ENCODE measurements at regions not wholly inside any gene's neighbourhood (a gene's known extent, or its start where the extent isn't known, plus 50 kb on each side); places are given as distances from the start of the nearest gene placed in this dataset.

GRCh38 chr1:4973341-4973740 lies 318.9 kb downstream of the AJAP1 start:
- no peak for DNase-seq

GRCh38 chr1:4972761-4973320 lies 318.4 kb downstream of the AJAP1 start:
- DNase-seq, result no peak

- no peak for DNase-seq
Observed at GRCh38 chr1:4971666-4972065, 317.3 kb downstream of the AJAP1 start.

- DNase-seq, result no peak
Observed at GRCh38 chr1:4970532-4970931, 316.1 kb downstream of the AJAP1 start.

- no peak for DNase-seq
Observed at GRCh38 chr1:4969556-4970129, 315.2 kb downstream of the AJAP1 start.

- DNase-seq, result no peak
Observed at GRCh38 chr1:4965346-4966075, 311.1 kb downstream of the AJAP1 start.

- no peak for DNase-seq
Observed at GRCh38 chr1:4964634-4965345, 310.4 kb downstream of the AJAP1 start.

GRCh38 chr1:4963251-4963650 lies 308.8 kb downstream of the AJAP1 start:
- no peak for DNase-seq

GRCh38 chr1:4962836-4963235 lies 308.4 kb downstream of the AJAP1 start:
- no peak for DNase-seq

GRCh38 chr1:4961935-4962645 lies 307.7 kb downstream of the AJAP1 start:
- DNase-seq, result no peak

GRCh38 chr1:4960782-4961475 lies 306.5 kb downstream of the AJAP1 start:
- DNase-seq, result no peak

GRCh38 chr1:4960336-4960735 lies 305.9 kb downstream of the AJAP1 start:
- no peak for DNase-seq

- DNase-seq, result no peak
Observed at GRCh38 chr1:4959216-4959615, 304.8 kb downstream of the AJAP1 start.

- DNase-seq, result no peak
Observed at GRCh38 chr1:4957027-4957426, 302.6 kb downstream of the AJAP1 start.

- DNase-seq, result no peak
Observed at GRCh38 chr1:4954392-4954791, 300.0 kb downstream of the AJAP1 start.

GRCh38 chr1:4951601-4952000 lies 297.2 kb downstream of the AJAP1 start:
- no peak for DNase-seq

- DNase-seq, result no peak
Observed at GRCh38 chr1:4946343-4946742, 291.9 kb downstream of the AJAP1 start.

GRCh38 chr1:4944911-4945310 lies 290.5 kb downstream of the AJAP1 start:
- no peak for DNase-seq

GRCh38 chr1:4944072-4944471 lies 289.7 kb downstream of the AJAP1 start:
- DNase-seq, result no peak

GRCh38 chr1:4939266-4939665 lies 284.9 kb downstream of the AJAP1 start:
- no peak for DNase-seq

- no peak for DNase-seq
Observed at GRCh38 chr1:4937876-4938534, 283.6 kb downstream of the AJAP1 start.

- DNase-seq, result no peak
Observed at GRCh38 chr1:4935807-4936206, 281.4 kb downstream of the AJAP1 start.

Data from T-helper 1 cell (primary cell).